GM21515 (cell line): ENCODE measurements at regions not wholly inside any gene's neighbourhood (a gene's known extent, or its start where the extent isn't known, plus 50 kb on each side); places are given as distances from the start of the nearest gene placed in this dataset.

ENCODE experiments used
- ATAC-seq: cut with Tn5 transposase; IDR thresholded peaks from one replicate; pipeline ENCODE4 v1.9.1; 2021; ENCODE audit not compliant: unreplicated experiment

- ATAC-seq = no peak
Observed at GRCh38 chr20:48102076-48102787, 317.0 kb upstream of the SULF2 start.

DNA sequence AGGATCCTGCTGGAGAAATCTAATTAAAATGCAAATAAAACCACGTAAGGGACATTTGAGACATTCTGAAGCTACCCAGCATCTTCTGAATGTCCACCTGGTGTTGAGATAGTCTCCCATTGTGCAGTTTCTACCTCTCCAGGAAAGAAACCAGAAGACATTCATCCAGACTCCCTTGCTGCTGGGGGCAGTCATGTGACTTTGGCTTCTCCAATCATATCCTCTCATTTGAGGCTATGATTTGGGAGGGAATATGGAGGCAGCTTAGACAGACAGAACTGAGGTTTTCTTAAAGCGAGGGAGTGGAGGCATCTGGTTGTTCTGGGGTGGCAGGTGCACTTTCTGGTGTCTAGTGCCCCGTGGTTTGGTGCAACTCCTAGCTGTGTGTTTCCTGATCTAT is 315.2 kb upstream of the SULF2 start:
- ATAC-seq = no peak

DNA sequence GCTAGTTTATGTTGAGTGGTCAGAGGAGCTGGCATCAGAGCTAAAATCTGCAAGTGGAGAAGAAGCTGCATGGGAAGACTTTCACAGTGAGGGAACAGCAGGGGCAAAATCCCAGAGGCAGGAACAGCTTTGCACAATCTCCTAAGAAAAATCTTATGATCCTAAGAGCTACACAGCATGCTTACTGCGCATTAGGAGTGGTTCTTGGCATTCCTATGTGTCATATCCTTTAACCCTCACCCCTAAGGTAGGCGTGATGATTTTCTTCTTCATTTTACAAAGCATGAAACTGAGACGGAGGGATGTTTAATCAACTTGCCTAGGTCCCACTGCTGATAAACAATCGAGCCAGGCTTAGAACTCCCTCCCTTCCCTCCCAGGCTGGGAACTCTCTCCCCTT is 313.6 kb upstream of the SULF2 start:
- ATAC-seq = no peak

DNA sequence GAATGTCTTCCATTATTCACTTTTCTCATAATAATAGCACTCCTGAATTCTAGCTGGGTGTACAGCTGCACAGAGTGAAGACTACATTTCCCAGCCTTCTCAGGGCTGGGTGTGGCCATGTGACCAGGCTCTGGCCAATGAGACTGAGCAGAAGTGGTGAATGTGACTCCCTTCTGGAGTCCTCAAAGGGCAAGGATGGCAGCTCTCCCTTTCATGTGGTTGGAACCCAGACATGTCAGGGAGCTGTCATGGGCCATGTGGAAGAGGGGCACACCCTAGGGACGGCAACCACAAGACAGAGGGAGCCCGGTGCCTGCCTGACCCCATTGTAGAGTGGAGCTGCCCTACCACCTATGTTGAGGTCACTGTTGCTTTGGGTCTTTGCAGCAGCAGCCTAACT is 312.8 kb upstream of the SULF2 start:
- ATAC-seq = no peak

GRCh38 chr20:48096957-48097890 is 311.9 kb upstream of the SULF2 start:
- ATAC-seq = no peak

DNA sequence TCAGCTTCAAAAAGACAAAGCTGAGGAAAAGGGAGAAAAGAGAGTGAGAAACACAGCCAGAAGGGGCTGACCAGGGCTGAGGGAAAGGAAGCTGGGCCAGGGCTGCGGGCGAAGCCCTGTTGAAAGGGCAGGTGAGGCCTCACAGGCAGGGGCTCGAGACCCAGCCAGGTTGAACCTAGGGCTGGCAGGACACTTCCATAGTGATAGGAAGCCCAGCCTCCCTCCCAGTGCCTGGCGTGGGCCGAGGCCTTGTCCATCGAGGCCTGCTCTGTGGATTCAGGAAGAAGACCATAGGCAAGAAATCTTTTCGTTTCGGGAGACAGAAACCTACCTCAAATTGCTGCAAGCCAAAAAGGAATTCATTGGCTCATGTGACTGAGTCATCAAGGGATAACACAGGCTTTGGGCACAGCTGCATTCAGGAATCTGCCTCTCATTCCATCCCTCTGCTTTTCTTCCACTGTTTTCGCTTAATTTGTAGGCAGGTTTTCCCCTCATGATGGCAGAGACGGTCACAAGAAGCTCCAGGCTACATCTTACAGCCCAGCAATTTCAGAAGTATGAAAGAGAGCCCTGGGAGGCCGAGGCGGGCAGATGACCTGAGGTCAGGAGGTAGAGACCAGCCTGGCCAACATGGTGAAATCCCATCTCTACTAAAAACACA is 311.1 kb upstream of the SULF2 start:
- no peak for ATAC-seq

DNA sequence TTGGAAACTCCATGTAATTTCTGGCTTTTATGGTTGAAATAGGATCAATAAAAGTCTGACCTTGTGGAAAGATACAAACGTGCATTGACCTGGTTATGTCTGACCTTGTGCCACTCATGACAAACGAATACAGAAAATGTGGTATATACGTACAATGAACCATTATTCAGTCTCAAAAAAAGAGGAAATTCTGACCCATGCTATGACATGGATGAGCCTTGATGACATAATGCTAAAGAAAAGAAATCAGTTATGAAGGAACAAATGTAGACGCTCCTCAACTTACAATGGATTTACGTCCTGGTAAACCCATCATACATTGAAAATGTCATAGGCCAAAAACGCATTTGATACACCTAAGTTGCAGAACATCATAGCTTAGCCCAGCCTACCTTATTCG is 309.7 kb upstream of the SULF2 start:
- ATAC-seq = no peak

- no peak for ATAC-seq
Observed at GRCh38 chr20:48094196-48094749, 309.0 kb upstream of the SULF2 start.

GRCh38 chr20:48092596-48093280 is 307.5 kb upstream of the SULF2 start:
- ATAC-seq = no peak

GRCh38 chr20:48090784-48091183 is 305.5 kb upstream of the SULF2 start:
- no peak for ATAC-seq

GRCh38 chr20:48090314-48090713 is 305.0 kb upstream of the SULF2 start:
- ATAC-seq = no peak

GRCh38 chr20:48080583-48080982 is 295.3 kb upstream of the SULF2 start:
- ATAC-seq = no peak

GRCh38 chr20:48079028-48079427 is 293.7 kb upstream of the SULF2 start:
- ATAC-seq = no peak

DNA sequence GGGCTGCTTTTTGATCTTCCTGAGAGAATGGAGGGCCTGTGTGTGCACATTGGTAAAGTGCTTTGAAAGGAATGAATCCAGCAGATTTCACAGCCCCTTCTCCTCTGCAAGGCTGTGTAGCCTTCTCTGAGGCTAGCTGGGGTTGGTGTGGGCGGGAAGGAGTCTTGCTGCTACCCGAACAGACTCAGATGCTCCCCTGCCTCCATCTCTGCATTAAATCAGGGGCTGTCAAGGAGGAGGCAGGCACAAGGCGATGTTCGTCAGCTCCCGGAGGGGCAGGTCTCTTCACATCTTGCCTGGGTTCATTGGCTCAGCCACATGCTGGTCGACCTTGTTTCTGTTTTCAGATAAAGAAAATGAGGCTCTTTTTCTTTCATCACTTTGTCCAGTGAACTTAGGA is 291.5 kb upstream of the SULF2 start:
- no peak for ATAC-seq

GRCh38 chr20:48076247-48076646 is 291.0 kb upstream of the SULF2 start:
- ATAC-seq = no peak

- ATAC-seq = no peak
Observed at GRCh38 chr20:48075591-48076174, 290.4 kb upstream of the SULF2 start.

GRCh38 chr20:48070991-48071652 is 285.8 kb upstream of the SULF2 start:
- no peak for ATAC-seq

DNA sequence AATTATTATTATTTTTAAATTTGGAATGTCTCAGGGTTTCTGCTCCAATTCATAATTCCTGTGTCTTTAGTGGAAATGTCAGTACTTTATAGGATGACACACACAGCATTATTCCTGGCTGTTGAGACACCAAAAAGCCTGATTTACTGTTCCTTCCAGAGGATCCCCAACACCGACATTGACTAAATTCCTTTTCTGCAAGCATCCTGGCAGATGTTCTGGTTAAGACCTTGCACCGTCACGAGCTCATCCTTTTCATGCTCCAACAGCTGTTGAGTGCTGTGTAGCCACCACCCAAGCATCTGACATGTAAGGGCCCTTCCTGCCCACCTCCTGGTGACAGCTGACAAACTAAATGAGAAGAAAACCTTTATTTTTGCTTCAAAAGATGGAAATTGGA is 284.3 kb upstream of the SULF2 start:
- no peak for ATAC-seq

- no peak for ATAC-seq
Observed at GRCh38 chr20:48066851-48067250, 281.6 kb upstream of the SULF2 start.

DNA sequence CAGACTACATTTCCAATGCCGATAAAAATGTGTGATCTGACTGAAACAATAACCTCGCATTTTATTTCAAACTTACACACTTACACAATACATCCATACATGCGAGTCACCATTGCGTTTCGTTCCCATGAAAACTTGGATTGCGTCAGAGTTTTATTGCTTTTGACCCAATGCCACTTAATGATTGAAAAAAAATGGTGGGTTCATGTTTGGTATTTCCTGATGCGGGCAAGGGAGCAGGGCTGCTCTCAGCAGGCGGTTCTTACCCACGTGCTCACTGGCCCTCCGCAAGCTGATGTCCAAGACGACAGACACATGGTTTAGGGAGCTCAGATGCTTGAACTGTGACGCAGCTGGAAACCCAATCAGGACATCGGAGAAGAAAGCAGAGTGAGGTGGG is 281.0 kb upstream of the SULF2 start:
- ATAC-seq = no peak
